ENCODE measurements at regions not wholly inside any gene's neighbourhood (a gene's known extent, or its start where the extent isn't known, plus 50 kb on each side); places are given as distances from the start of the nearest gene placed in this dataset.

- TF ChIP-seq CTCF (IDR thresholded peaks at IDR 0.05) (no peak), POLR2A (IDR thresholded peaks at IDR 0.05) (no peak)
Measured at GRCh38 chr4:141912831-141913230, 276.4 kb downstream of the IL15 start.
